ENCODE measurements at regions not wholly inside any gene's neighbourhood (a gene's known extent, or its start where the extent isn't known, plus 50 kb on each side); places are given as distances from the start of the nearest gene placed in this dataset.
A peak's percentile ranks its signal among the peaks of the same experiment; 100 is the strongest.

- no peak for DNase-seq (ENCODE audit: low read depth)
These were observed 262.1 kb downstream of the SKIDA1 start for GRCh38 chr10:21263263-21263803.

GRCh38 chr10:21261842-21262294, 263.6 kb downstream of the SKIDA1 start:
- DNase-seq (ENCODE audit: low read depth): no peak

- DNase-seq (ENCODE audit: low read depth): no peak
These were observed 264.9 kb downstream of the SKIDA1 start for GRCh38 chr10:21260506-21261149.

- DNase-seq (ENCODE audit: low read depth): no peak
These were observed 265.4 kb downstream of the SKIDA1 start for GRCh38 chr10:21260066-21260465.

GRCh38 chr10:21257919-21258318, 267.6 kb downstream of the SKIDA1 start:
- DNase-seq (ENCODE audit: low read depth): peak; percentile 30

- DNase-seq (ENCODE audit: low read depth): no peak
These were observed 268.3 kb downstream of the SKIDA1 start for GRCh38 chr10:21257191-21257590.

GRCh38 chr10:21249435-21249834, 276.0 kb downstream of the SKIDA1 start:
- DNase-seq (ENCODE audit: low read depth): no peak

- DNase-seq (ENCODE audit: low read depth): no peak
These were observed 277.9 kb downstream of the SKIDA1 start for GRCh38 chr10:21247592-21247991.

- DNase-seq (ENCODE audit: low read depth): no peak
These were observed 279.3 kb downstream of the SKIDA1 start for GRCh38 chr10:21246178-21246577.

- no peak for DNase-seq (ENCODE audit: low read depth)
These were observed 281.7 kb downstream of the SKIDA1 start for GRCh38 chr10:21243748-21244257.

- DNase-seq (ENCODE audit: low read depth): no peak
These were observed 282.6 kb downstream of the SKIDA1 start for GRCh38 chr10:21242915-21243314.

- no peak for DNase-seq (ENCODE audit: low read depth)
These were observed 286.8 kb downstream of the SKIDA1 start for GRCh38 chr10:21238717-21239116.

- DNase-seq (ENCODE audit: low read depth): no peak
These were observed 287.4 kb downstream of the SKIDA1 start for GRCh38 chr10:21238044-21238443.

- DNase-seq (ENCODE audit: low read depth): no peak
These were observed 290.7 kb downstream of the SKIDA1 start for GRCh38 chr10:21234761-21235160.

- no peak for DNase-seq (ENCODE audit: low read depth)
These were observed 295.3 kb downstream of the SKIDA1 start for GRCh38 chr10:21230219-21230618.

- DNase-seq (ENCODE audit: low read depth): no peak
These were observed 307.6 kb downstream of the SKIDA1 start for GRCh38 chr10:21217748-21218367.

GRCh38 chr10:21217107-21217506, 308.4 kb downstream of the SKIDA1 start:
- DNase-seq (ENCODE audit: low read depth): no peak

GRCh38 chr10:21214329-21214728, 311.2 kb downstream of the SKIDA1 start:
- DNase-seq (ENCODE audit: low read depth): no peak

GRCh38 chr10:21213381-21213780, 312.1 kb downstream of the SKIDA1 start:
- DNase-seq (ENCODE audit: low read depth): no peak

GRCh38 chr10:21212912-21213311, 312.6 kb downstream of the SKIDA1 start:
- DNase-seq (ENCODE audit: low read depth): no peak

- no peak for DNase-seq (ENCODE audit: low read depth)
These were observed 313.1 kb downstream of the SKIDA1 start for GRCh38 chr10:21212348-21212747.

GRCh38 chr10:21209495-21209894, 312.4 kb upstream of the NEBL start:
- no peak for DNase-seq (ENCODE audit: low read depth)

- DNase-seq (ENCODE audit: low read depth): no peak
These were observed 311.7 kb upstream of the NEBL start for GRCh38 chr10:21208666-21209316.

All from M059J (cell line).